ENCODE measurements at regions not wholly inside any gene's neighbourhood (a gene's known extent, or its start where the extent isn't known, plus 50 kb on each side); places are given as distances from the start of the nearest gene placed in this dataset.

- TF ChIP-seq POLR2AphosphoS5 (IDR thresholded peaks at IDR 0.05; ENCODE audit: low read length) (no peak), ZBTB33 (IDR thresholded peaks at IDR 0.05) (no peak), RAD21 (IDR thresholded peaks at IDR 0.05; ENCODE audit: insufficient read depth, low read depth, low read length) (no peak), NBN (IDR thresholded peaks at IDR 0.05) (no peak), MEF2A (IDR thresholded peaks at IDR 0.05; ENCODE audit: insufficient read depth, low read depth, low read length) (no peak), CHD4 (IDR thresholded peaks at IDR 0.05) (no peak), HDAC6 (IDR thresholded peaks at IDR 0.05; ENCODE audit: unreplicated experiment) (no peak), YY1 (IDR thresholded peaks at IDR 0.05; ENCODE audit: low read depth, low read length) (no peak), NFIC (IDR thresholded peaks at IDR 0.05; ENCODE audit: low read depth, low read length) (no peak), CTCF (IDR thresholded peaks at IDR 0.05 in 2 of 3, conservative IDR thresholded peaks at IDR 0.05 in 1 of 3; ENCODE audit: control insufficient read depth in 2 of 3, extremely low read depth in 1 of 3, insufficient read depth in 1 of 3, low read depth in 3 of 3, low read length in 3 of 3) (no peak), MXI1 (IDR thresholded peaks at IDR 0.05; ENCODE audit: low read depth, low read length) (no peak), EZH2 (IDR thresholded peaks at IDR 0.05; ENCODE audit: borderline replicate concordance, control insufficient read depth, low read depth, low read length) (no peak), MAX (IDR thresholded peaks at IDR 0.05; ENCODE audit: low read depth, low read length) (no peak), IRF3 (IDR thresholded peaks at IDR 0.05) (no peak)
Measured at GRCh38 chr4:4808086-4808485, 51.4 kb upstream of the MSX1 start.

Measured in GM12878 (cell line).